SK-N-DZ (cell line): ENCODE measurements at regions not wholly inside any gene's neighbourhood (a gene's known extent, or its start where the extent isn't known, plus 50 kb on each side); places are given as distances from the start of the nearest gene placed in this dataset.

ENCODE experiments used
- DNase-seq: peaks from one replicate; pipeline ENCODE4 v3.0.0-alpha.2; 2015; ENCODE audit warnings: low spot score

DNA sequence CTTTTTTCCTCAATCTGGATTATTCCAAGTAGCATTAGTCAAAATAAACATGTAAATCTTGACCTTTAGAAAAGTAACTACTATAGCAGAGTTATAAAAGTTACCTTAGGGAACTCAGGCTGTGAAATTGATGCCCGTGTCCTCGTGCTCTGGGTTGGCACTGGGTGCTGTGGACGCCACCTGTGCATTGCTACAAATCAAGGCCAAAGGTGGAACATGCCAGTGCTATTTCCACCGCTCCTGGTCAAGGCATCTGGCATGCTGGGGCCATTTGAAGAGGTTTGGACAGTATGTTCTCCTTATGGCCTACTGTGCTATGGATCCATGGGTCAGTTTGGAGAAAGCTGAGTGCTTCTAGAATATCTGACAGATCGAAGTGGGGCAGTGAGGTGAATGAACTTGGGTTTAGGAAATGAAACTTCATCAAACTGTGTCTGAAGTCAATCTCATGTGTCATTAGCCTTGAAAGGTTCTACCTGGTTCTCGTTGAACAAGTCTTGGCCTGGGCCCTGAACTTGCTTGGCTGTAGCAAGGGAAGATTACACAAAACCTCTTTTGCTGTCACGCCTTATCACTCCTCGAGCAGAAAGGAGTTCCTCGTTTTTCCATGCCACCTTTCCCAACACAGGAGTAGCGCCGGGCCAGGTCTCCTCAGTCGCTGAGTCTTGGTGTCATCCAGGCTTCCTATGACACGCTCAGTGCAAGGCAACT is 397.6 kb upstream of the RGMA start:
- no peak for DNase-seq

DNA sequence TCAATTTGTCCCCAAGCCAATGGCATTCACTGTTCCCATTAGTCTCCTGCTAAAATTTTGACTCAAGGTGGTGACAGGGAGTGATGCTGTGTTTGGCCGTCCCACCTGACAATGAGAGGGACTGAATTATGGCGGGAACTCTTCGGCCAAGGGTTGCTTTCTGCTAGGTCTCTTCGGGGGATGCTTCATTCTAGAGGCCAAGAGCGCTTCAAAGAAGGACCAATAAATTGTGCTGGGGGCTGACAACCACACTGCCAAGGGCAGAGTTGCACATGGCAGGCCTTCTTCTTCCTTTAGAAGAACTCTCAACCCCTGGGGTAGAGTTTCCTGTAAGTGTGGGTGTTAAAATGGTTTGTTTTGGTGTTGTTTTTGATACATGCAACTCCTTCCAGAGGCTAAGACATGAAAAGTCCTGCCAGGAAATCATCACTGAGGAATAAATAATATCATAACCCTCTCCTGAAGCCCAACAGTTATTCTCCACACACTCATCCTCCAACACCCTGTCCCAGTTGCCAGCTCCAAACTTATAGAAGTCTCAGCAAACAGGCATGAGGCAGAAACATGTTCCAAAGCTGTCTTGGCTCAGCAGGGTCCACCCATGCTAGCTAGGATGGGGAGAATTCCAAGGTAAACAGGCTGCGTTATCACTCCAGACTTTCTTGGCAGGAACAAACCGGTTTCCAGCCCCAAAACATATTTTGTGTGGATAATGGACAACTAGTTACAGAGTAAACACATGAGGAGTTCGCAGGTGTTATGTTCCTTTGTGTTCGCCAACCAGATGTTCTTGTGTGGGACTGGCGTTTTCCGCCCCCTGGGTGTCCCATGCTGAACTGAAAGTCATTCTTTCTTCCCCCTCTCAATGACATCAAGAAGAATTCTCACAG is 396.7 kb upstream of the RGMA start:
- no peak for DNase-seq

DNA sequence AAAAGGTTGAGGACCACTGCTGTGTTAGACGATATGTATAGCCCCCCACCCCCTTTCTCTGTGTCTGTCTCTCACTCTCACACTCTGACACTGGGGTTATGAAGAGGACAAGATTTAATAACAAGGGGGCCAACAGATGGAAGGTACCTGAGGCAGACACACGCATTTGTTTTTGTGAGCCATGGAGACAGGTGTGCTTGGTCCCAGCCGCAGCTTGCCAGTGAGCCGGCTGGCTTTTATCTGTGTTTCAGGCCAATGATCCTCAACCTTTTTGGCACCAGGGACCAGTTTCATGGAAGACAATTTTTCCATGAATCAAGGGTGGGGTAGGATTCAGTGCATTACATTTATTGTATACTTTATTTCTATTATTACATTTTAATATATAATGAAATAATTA is 394.9 kb upstream of the RGMA start:
- no peak for DNase-seq

DNA sequence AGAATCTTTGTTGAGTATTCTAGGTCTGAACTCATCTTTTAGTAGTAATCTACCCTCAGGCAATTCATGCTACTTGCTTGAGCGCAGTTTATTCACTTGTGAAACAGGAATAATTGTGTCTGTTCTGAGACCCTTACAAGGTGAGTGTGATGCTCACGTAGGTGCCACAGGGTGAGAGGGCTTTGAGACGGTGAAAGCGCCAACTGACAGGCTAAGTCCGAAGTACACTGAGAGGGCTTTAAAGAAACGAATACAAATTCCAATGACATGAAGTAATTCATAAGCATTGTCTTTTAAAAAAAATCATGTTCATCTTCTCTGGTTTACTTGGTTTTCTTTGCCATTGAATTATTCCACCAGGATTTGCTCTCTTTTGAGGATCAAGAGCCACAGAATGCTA is 393.7 kb upstream of the RGMA start:
- no peak for DNase-seq

DNA sequence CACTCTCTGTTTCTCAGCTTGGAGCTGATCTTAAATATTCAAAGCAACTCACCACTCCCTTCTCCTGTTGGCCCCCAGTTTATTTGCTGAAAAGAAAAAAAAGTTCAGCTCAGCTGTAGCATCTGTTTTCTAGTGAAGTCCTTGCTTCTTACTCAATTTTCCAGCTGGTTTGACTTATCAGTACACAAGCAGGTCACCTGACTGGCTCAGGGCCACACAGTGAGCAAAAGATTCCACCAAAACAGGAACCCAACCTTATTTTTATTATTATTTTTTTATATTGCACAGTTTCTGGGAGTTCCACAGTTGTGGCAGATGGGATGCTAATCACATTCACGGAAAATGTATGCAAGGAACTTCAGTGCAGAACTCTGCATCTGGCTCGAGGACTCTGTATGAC is 390.7 kb upstream of the RGMA start:
- DNase-seq, result no peak

DNA sequence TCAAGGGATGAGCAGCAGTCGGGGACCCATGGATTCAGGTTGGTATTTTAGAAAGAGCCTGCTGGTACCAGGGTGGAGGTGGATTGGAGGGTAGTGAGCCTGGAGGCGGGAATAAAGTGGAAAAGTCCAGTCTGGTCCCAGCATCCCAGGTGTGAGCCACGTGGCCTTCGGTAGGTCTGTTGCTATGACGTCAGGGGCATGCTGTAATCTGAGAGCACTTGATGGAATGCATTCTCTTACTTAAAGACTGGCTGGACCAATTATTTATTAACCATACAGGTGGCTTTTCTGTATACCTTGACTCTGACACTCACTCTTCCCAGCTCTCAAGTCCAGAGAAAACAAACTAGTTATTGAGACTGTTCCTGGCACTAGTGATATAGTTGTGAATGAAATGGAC is 389.9 kb upstream of the RGMA start:
- no peak for DNase-seq

DNA sequence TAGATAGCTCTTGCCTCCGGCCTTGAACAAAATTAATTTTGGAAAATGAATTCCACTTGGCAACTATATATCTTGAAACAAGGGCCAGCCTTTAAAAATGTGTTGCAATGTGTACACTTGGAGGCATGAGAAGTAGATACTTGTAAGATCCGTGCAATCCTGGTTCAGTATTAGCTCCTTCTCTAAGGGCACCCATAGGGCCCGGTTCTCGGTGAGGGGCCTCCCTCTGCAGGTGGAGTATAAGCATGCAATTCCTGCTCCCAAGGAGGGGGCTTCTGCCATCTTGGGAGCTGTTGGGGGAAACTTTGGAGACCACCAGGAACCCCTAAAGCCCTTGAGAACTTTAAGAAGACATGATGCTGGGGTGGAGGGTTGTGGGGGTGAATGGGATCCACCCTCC is 388.7 kb upstream of the RGMA start:
- DNase-seq, result no peak

DNA sequence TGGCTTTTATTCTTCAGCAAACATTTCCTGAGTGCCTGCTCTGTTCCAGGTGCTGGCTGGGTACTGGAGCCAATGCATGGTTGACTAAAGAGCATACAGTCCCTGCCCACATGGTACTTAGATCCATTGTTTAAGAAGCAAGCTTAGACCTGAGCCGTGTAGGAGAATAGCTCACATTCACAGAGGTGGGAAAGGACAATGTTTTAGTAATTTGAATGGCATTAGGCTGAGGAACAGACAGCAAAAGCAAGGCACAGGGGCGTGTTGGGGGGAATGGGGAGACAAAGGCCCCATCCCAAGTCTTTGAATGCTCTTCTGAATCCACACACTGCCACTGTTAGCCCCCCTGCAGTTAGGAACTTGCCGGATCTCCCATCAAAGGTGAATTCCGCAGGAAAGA is 388.2 kb upstream of the RGMA start:
- DNase-seq, result no peak

DNA sequence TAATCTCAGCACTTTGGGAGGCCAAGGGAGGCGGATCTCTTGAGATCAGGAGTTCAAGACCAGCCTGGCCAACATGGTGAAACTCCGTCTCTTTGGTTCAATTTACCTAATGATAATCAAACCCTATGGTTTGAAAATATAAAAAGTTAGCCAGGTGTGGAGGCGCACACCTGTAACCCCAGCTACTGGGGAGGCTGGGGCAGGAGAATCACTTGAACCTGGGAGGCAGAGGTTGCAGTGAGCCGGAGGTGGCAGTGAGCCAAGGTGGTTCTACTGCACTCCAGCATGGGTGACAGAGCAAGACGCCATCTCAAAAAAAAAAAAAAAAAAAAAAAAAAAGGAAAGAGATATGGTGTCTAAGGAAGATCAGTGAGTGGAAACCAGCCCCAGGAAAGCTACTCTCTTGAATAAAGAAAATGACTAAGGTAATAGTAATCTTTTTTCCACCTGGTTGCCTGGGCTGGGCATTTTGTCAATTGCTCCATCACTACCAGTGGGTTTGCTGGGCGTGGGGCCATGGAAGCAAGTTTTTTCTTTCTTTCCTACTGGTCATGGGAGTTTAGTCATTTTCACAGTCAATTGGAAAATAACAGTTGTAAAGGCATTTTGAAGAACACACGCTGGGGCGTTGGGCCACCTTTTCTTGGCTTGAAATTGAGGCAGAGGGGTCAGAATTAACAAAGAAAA is 387.6 kb upstream of the RGMA start:
- no peak for DNase-seq

DNA sequence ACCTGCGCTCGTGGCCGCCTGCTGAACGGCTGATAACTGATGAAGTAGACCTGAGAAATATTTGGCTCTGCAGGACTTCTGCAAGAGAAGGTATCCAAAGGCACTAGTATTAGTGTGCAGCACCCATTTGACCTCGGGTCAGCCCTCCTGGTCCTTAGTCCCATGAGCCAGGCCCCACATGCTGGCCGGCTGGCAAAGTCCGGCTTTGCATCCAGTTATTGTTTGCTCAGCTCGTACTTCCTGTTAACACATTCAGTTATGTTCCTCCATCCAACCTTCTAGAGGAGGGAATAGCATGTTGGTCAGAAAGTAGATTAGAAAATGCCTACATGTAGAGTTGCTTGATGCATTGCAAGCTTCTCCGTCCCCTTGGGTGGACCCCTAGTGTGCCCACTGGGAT is 385.7 kb upstream of the RGMA start:
- DNase-seq, result no peak

DNA sequence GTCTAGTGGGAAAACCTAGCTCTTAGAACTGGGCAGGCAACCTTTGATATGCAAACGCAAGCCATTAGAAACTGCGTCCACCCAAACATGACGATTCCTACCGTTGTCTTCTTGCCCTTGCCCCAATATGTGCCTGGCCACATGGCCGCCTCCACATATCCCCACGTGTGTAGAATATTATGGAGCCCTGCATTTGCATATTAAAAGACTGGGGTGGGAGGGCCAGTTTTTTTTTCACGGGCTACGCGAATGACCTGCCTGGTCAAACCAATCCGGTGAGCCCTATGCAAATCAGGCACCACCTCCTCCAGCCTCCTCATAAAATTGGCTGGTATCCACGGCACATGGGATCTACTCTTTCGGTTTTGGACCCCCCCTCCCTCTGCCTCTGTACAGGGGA is 381.0 kb upstream of the RGMA start:
- DNase-seq, result no peak

DNA sequence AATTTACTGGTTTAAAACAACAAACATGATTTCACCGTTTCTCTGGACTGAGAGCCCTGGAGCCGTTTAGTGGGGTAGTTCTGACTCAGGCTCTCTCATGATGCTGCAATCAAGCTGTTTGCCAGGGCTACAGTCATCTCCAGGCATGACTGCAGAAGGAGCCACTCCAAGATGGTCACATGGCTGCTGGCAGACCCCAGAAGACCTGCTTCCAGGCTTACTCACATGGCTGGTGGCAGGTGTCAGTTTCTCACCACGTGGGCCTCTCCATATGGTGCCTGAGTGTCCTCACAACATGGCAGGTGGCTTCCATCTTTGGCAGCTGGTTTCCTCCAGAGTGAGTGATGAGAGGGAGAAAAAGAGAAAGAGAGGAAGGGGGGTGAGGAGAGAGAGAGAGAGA is 378.3 kb upstream of the RGMA start:
- peak; percentile 23 for DNase-seq

DNA sequence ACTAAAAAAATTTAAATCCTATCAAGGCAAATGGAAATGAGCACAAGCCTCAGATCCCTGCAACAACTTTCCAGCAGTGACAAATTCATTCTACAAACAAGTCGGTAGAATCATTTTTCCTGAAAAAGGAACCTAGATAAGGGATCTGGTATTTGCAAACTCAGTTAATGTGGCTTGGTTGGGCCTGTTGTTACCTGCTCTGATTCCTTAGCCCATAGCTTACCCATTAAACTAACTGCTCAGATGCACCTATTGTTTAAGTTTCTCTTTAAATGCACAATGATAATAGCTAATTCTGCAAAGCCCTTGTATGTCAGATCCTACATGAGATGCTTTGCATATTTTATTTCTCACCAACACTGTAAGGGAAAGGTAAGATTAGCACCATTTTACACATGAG is 377.4 kb upstream of the RGMA start:
- DNase-seq, result no peak

DNA sequence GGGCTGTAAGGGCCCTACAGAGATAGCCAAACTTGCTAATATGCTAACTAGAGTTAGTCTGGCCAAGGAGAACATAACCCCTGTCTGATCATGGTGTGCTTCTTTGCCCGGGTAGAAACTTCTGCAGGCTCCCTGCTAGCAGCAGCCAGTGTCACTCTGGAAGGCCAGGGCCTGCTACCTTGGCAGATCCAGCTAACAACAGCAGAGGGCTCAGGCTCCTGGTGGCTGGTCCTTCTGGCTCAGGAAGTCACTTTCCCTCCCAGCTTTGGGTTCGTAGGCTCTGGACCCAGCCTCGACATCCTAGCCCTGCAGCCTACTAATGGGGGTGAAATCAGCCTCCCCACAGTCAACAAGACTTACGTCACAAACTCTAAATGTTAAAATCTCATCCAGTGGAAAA is 373.7 kb upstream of the RGMA start:
- DNase-seq, result no peak

DNA sequence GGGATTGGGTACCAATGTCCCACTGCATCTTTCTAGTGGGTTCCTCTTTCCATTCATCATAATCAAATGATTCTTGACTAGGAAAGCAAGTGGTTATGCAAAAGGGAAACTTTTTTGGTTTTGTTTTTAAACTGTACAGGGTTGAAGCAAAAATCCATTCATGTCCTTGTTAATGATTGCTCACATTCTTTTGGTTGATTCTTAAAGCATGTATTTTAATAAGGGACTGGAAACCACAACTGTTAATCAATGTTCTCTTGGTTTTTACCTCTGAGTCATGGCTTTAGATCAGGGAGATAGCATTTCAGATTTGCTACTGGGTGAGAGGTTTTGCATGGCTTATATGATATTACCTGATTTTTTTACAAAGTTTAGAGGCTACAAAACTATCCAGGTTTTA is 371.7 kb upstream of the RGMA start:
- DNase-seq, result no peak

DNA sequence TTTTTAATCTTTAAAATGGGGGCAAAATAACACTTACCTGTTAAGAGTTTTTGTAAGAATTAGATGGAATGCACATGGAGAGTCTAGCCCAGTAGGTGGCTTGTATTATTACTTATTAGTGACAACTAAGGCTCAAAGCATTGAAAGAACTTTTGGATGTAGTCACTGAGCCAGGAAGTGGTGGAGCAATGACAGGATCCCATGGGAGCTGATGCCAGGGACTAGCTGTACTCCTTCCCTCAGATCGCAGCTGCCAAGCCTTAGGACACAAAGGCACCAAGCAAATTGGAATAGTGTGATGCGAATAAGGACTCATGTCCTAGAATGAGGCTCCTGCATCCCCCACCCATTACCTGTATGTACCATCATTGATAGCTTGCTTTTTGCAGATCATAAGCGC is 370.4 kb upstream of the RGMA start:
- DNase-seq, result no peak

DNA sequence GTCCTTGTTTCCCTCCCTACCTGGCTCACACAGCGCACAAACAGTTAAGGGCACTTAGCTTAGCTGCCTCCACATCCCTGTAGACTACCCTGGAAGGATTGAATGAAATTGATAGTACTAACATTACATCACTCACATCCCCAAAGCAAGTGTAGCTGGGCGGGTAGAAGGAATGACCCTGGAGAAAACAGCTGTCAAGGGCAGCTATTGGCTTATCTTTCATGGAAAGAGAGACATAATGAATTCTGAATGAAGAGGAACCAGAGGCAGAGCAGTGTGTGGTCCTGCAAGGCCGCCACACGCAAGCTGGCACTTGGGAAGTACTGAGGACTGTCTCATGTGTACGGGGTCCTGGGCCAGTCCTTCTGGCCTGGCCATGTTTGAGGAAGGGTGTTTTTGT is 369.6 kb upstream of the RGMA start:
- DNase-seq, result no peak

DNA sequence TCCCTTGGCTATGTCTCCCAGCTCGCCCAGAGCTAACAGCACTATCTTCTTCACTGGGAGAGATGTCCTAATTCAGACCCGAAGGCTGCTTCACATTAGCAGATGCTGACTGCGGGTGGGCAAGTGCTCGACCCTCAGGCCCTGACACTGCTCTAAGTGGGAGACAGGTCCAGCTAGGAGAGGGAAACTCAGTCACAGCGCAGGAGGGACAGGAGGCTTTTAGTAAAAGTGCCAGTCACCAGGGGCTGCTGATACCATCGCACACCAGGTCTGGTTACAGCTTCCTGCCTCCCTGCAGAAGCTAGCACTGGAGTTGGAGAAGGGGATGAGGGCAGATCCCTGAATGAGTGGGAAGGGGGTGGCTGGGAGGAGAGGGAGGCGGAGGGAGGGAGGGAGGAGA is 365.8 kb upstream of the RGMA start:
- DNase-seq, result peak; percentile 45

DNA sequence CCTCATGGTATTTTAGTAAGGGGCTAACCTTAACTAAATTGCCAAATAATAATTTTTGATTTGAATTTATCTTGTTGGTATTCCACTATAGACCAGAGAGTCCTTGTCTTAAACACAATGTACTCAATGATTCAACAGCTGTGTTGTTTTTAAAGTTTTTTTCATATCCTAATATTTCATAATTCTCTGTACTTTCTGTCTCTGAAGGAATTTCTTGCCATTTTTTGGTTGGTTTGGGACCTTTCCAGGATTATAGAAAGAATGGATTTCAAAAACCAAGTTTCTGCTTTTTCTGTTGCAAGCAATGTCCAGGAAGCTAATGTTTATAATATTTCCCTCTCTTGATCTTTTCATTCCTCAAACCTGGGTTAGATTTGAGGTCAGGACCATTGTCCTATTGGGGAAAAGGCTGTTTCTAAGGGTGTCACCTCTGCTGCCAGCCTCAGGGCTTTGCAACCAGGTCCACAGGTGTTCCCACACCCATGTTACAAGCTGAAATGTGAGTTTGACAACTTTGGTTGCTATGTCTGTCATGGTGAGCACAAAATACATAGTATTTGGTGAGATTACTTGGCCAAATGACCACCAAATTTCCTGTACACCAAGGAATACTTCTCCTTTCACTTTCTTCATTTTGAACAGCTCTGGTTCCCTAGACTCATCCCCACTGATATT is 363.7 kb upstream of the RGMA start:
- no peak for DNase-seq

DNA sequence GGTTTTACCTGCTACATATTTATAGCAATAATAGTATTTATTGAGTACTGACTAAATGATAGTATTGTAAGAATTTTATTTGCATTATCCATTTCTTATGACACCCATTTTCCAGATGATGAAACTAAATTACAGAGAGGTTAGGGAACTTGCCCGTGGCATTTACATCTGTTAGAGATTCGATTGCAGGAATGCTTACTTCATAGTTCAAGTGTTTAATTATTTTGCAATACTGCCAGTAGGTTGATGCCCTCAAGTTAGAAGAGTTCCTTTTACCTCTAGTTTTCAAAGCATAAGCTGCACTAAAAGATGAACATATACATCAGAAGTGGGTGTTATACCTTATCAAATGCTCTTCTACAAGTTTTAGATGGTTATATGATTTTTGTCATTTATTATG is 362.8 kb upstream of the RGMA start:
- no peak for DNase-seq

DNA sequence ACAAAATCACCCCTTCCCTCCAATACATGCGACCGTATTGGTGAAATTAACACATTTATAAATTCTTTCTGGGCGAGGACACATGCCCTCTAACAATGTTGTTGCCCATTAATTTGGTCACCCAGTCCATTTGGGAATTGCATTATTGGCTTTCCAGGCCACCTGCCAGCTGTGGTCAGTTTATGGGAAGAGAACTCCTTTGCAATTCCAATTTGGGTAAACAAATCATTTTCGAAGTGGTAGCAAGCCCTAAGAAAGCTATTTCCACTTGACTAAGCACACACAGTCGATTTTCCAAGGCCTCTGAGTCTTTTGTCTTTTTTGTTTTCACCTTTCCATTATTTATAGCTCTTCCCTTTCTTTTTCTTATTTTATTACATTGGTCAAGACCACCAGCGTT is 362.3 kb upstream of the RGMA start:
- no peak for DNase-seq

DNA sequence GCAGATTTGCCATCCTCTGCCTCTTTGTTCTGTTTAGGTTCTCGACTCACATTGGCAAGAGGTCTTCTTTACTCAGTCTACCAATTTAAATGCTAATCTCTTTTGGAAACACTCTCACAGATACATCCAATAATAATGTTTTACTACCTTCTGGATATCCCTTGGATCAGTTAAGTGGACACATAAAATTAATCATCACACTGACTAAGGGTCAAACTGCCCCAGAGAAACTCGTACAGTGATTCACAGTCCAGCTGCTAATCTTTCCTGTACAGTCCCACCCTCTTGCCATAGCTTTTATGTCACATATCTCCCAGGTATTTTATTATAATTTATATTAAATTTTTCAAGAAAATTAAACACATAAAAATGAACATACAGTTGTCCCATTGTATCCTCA is 360.8 kb upstream of the RGMA start:
- no peak for DNase-seq
